Heart left ventricle (tissue), 16 donors: ENCODE measurements at regions not wholly inside any gene's neighbourhood (a gene's known extent, or its start where the extent isn't known, plus 50 kb on each side); places are given as distances from the start of the nearest gene placed in this dataset.

Experiments used
- ATAC-seq, 4 donors: fragments of 200-7000 bp; cut with Tn5 transposase; one replicate each; pipeline ENCODE4 v1.9.1; 2020 to 2022; ENCODE audit warnings: moderate library complexity in 4 of 4, mild to moderate bottlenecking in 3 of 4, moderate number of reproducible peaks in 1 of 4
- DNase-seq, 5 donors: peaks; one replicate each; pipeline ENCODE4 v3.0.0-alpha.2; 2020
- H3K27ac ChIP-seq, 12 donors: fragments of 200-600 bp; sonication (generic) in 4 of 12; one replicate each; pipeline versions ENCODE4 v1.5.0 to v1.8.0; 2016 to 2022; ENCODE audit warnings: mild to moderate bottlenecking in 2 of 12
- H3K27me3 ChIP-seq, 9 donors: fragments of 200-600 bp; sonication (generic) in 2 of 9; one replicate each; pipeline versions ENCODE4 v1.5.1 to v1.8.0; 2016 to 2022; ENCODE audit warnings: mild to moderate bottlenecking in 3 of 9
- H3K36me3 ChIP-seq, 9 donors: fragments of 200-600 bp; sonication (generic) in 2 of 9; one replicate each; pipeline versions ENCODE4 v1.5.0 to v1.8.0; 2018 to 2022; ENCODE audit warnings: mild to moderate bottlenecking in 2 of 9
- H3K4me1 ChIP-seq, 12 donors: fragments of 200-600 bp; sonication (generic) in 4 of 12; one replicate each; pipeline versions ENCODE4 v1.5.0 to v1.8.0; 2016 to 2022; ENCODE audit warnings: mild to moderate bottlenecking in 3 of 12
- H3K4me3 ChIP-seq, 12 donors: fragments of 200-600 bp; sonication (generic) in 4 of 12; one replicate each; pipeline versions ENCODE4 v1.5.0 to v1.8.0; 2017 to 2022; ENCODE audit warnings: mild to moderate bottlenecking in 9 of 12, moderate library complexity in 4 of 12
- H3K9me3 ChIP-seq, 12 donors: fragments of 200-600 bp; sonication (generic) in 4 of 12; one replicate each; pipeline versions ENCODE4 v1.5.0 to v1.8.0; 2016 to 2022; ENCODE audit warnings: mild to moderate bottlenecking in 1 of 12
- POLR2A ChIP-seq, 2 donors: fragments of 450-650 bp; IDR thresholded peaks; one replicate each; pipeline ENCODE4 v1.6.1; 2017; ENCODE audit warnings: antibody characterized with exemption in 2 of 2, mild to moderate bottlenecking in 2 of 2, moderate library complexity in 2 of 2
- WGBS, 4 donors: extraction: QIAGEN DNeasy Blood & Tissue Kit in 2 of 4; methylation state at CpG; one replicate each; pipeline versions ENCODE4 v1.1.5 to v1.1.7; 2013 to 2018; 5-methylcytosine and 5-hydroxymethylcytosine counted together
- intact Hi-C, 10 donors: fragments of 100-400 bp; cut with DNase I; formaldehyde crosslinking; loops; one replicate each; pipeline versions ENCODE4 v1.11.1 to v1.14.2; 2022
- TF ChIP-seq, protein P1 (sequence below), 12 donors: fragments of 200-600 bp; sonication (generic) in 4 of 12; IDR thresholded peaks; one replicate each; pipeline versions ENCODE4 v1.5.0 to v1.8.0; 2018 to 2022; ENCODE audit warnings: antibody characterized with exemption in 12 of 12, mild to moderate bottlenecking in 5 of 12
- donor health status: ischemic (EF 13 %, LVEDD 7.1; RV severe dilation, severe dysfunction).
- donor health status: healthy with polysubstance abuse.
- donor health status: DM: no; HTN: yes; CAD: no.
- donor health status: DM: no; HTN: no; CAD: no.
- donor health status: ischemic (EF 25% LVEDD 6.9; RV normal size, moderate dysfunction).
- donor health status: ischemic (EF 25% LVEDD 5.7; RV mildly dilated, moderate dysfunction).
- donor health status: healthy.
- donor health status: DM: yes; HTN: yes; CAD: no.
- donor health status: ischemic (EF 35%, LVEDD 5.7; RV mildly dilated, moderate dysfunction).
- donor health status: nonischemic (EF 11% LVEDD 7.7; RV severe dilation, severe dysfunction).
- donor health status: DM: yes; HTN: yes; CAD: no.
- donor health status: PGD.
- donor health status: ischemic (EF 29% LVEDD 5.4; RV normal size, mild dysfunction).
- donor health status: nonischemic (EF 23%, LVEDD 6.1; RV moderate dilation, normal function).

DNA sequence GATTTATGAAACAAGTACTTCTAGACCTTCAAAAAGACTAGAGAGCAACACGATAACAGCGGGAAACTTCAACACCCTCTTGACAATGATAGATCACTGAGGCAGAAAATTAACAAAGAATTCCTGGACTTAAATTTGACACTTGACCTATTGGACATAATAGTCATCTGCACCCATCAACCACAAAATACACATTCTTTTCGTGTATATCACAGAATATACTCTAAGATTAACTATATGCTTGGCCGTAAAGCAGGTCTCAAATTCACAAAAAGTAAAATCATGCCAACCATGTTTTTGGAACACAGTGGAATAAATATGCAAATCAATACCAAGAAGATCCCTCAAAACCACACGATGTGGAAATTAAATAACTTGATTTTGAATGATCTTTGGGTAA lies 559.4 kb downstream of the DNAH5 start:
- Histone ChIP-seq H3K4me3 (no peak overlapping the region), H3K36me3 (no peaks in the 10 kb centered on the region), H3K4me1 (no peaks in the 10 kb centered on the region), H3K27me3 (no peaks in the 10 kb centered on the region), H3K9me3 (peaks cover 0 to 17% (median 0%) of the 10 kb centered on the region in 12 donors), H3K27ac (no peak overlapping the region)
- no peak for DNase-seq
- 72 to 76% (median 74%) methylated on average over 5 of the region's 5 CpGs for WGBS, 4 donors
- TF ChIP-seq POLR2A (IDR thresholded peaks at IDR 0.05) = no peak
- ATAC-seq = no peak
- intact Hi-C loops = no loop called here

DNA sequence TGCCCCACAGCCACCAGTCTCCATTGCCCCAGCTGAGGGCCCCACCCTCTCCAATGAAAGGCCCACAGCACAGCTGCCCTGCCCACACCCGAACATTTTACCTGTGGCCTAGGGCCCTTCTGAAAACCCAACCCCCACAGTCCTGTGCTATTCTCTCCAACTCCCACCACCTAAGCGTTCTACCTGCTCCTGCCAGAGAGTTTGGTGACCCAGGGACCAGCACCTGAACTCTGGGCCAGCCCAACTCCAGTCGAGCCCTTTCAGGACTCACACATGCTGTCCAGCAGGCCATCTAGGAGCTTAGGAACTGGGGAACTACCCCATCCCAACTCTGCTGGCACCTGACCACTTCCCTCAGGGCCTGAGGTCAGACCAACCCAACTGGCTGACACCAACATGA lies 562.3 kb downstream of the DNAH5 start:
- no peaks in the 10 kb centered on the region for H3K27me3 ChIP-seq
- no peaks in the 10 kb centered on the region for H3K36me3 ChIP-seq
- TF ChIP-seq, protein P1, sequence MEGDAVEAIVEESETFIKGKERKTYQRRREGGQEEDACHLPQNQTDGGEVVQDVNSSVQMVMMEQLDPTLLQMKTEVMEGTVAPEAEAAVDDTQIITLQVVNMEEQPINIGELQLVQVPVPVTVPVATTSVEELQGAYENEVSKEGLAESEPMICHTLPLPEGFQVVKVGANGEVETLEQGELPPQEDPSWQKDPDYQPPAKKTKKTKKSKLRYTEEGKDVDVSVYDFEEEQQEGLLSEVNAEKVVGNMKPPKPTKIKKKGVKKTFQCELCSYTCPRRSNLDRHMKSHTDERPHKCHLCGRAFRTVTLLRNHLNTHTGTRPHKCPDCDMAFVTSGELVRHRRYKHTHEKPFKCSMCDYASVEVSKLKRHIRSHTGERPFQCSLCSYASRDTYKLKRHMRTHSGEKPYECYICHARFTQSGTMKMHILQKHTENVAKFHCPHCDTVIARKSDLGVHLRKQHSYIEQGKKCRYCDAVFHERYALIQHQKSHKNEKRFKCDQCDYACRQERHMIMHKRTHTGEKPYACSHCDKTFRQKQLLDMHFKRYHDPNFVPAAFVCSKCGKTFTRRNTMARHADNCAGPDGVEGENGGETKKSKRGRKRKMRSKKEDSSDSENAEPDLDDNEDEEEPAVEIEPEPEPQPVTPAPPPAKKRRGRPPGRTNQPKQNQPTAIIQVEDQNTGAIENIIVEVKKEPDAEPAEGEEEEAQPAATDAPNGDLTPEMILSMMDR (IDR thresholded peaks at IDR 0.05) = no peak
- TF ChIP-seq POLR2A (IDR thresholded peaks at IDR 0.05) = no peak
- ATAC-seq (no peak), DNase-seq (no peak)
- 61 to 73% (median 71%) methylated on average over 3 of the region's 3 CpGs for WGBS, 4 donors
- no peaks in the 10 kb centered on the region for H3K4me1 ChIP-seq
- no peak overlapping the region for H3K27ac ChIP-seq
- intact Hi-C loops = no loop called here
- H3K4me3 ChIP-seq = no peak overlapping the region
- H3K9me3 ChIP-seq = peaks cover 0 to 17% (median 0%) of the 10 kb centered on the region in 12 donors

DNA sequence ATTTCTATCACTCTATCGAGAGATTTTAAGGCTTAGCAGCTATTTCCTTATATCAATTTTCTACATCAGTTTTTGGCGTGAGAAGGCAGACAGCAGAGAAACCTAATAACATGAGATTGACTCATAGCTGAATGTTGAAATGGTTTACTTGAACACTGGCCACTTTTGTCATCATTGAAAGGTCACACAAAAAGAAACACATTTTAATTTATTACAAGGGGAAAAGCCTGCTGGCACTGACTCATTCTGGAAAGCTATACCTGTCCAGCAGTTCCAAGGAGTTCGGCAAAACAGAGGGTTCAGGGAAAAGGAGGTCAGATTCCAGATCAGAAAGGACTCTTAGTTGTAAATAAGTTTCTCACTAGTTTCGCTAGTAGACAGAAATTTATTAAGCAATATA lies 566.4 kb downstream of the DNAH5 start:
- no peaks in the 10 kb centered on the region for H3K27me3 ChIP-seq
- ATAC-seq = no peak
- TF ChIP-seq, protein P1 (IDR thresholded peaks at IDR 0.05) = no peak
- no peak for TF ChIP-seq POLR2A (IDR thresholded peaks at IDR 0.05)

DNA sequence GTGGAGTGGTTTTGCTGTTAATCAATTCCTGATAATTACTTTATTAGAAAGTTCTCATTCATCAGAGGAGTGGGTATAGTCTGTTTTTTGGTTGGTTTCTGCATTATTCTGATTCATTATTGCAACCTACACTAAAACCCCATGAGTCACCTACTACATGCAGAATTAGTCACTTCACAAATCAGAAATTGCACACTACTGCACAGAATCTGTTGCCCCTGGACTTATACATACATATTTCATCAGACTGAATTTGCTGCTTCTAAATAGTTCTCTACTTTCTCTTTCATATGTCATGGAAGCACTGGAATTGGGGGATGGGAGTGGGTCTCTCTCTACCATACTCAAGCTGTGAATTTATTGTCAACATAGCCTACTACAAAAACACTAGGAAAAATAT lies 585.1 kb downstream of the DNAH5 start:
- Histone ChIP-seq H3K9me3 (peaks cover 0 to 4% (median 0%) of the 10 kb centered on the region in 12 donors), H3K4me3 (no peak overlapping the region), H3K36me3 (no peaks in the 10 kb centered on the region), H3K27me3 (no peaks in the 10 kb centered on the region), H3K4me1 (no peaks in the 10 kb centered on the region), H3K27ac (no peak overlapping the region)
- DNase-seq (no peak), ATAC-seq (no peak)
- TF ChIP-seq, protein P1 (IDR thresholded peaks at IDR 0.05) = no peak
- no peak for TF ChIP-seq POLR2A (IDR thresholded peaks at IDR 0.05)
- intact Hi-C loops = no loop called here

More for the DNA sequence above, 566.4 kb downstream of the DNAH5 start:
- WGBS, 4 donors = 57 to 85% (median 74%) methylated on average over 4 of the region's 4 CpGs
- intact Hi-C loops = no loop called here
- no peaks in the 10 kb centered on the region for H3K36me3 ChIP-seq
- H3K4me3 ChIP-seq = no peak overlapping the region
- no peaks in the 10 kb centered on the region for H3K4me1 ChIP-seq
- no peak for DNase-seq
- peaks cover 0 to 4% (median 0%) of the 10 kb centered on the region in 12 donors for H3K9me3 ChIP-seq
- H3K27ac ChIP-seq = no peak overlapping the region

DNA sequence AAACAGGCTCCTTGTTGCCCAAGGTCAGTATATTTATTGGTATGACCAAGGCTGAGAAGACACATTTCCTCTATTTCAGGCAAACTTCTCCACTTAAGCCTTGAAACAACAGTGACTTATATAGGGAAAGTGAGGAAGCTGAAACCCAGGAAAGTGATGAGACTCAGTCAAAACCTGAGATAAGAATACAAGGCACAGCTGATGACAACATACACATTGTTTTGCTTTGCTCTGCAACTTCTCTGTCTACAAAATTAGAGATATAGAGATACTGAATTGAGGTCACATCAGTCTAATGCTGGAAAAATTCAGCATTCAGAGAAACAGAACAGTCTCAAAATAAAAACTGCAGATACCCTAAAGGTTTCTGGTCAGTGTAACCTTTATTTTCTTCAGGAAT lies 586.1 kb downstream of the DNAH5 start:
- Histone ChIP-seq H3K4me3 (no peak overlapping the region), H3K9me3 (peaks cover 0 to 4% (median 0%) of the 10 kb centered on the region in 12 donors), H3K27ac (no peak overlapping the region), H3K27me3 (no peaks in the 10 kb centered on the region), H3K4me1 (no peaks in the 10 kb centered on the region), H3K36me3 (no peaks in the 10 kb centered on the region)
- intact Hi-C loops = no loop called here
- DNase-seq (no peak), ATAC-seq (no peak)
- TF ChIP-seq POLR2A (IDR thresholded peaks at IDR 0.05) = no peak
